COR-L47 (cell line): ENCODE measurements at regions not wholly inside any gene's neighbourhood (a gene's known extent, or its start where the extent isn't known, plus 50 kb on each side); places are given as distances from the start of the nearest gene placed in this dataset.

ENCODE experiments used
- DNase-seq: peaks from one replicate; lab custom pipeline; 2025; lab: John Stamatoyannopoulos, UW

DNA sequence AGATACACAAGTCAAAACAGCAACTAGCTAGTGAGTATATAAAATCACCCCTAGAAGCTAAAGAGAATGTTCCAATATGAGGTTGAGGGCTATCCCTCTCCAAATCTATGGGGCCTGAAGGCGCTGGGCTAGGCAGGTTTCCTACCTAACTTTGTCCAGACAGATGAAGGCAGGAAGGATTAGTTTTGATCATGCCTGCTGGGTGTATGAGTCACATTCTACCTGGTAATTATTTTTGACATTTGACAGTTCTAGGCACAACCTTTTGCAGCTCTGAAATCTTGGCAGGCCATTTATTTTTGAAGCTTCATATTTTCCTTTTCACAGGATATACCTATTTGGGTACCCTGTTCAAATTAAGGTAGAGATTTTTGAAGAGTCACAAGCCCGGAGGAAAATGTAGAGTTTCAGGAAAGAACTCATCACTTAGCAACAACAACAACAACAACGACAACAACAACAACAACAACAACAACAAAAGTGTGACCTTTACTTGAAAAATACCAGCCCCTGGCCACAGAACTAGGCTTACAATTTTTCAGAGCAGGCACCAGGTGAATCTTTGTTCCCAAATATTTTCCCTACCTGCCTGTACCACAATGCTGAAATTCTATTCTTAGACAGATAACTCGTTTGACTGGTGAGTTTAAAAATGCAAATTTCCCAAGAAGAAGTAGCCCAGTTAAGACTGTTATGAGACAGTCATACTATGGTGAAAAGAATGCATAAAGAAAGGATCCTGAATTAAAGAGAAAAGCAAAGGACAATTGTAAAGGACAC is 175.5 kb upstream of the TUT7 start:
- DNase-seq: no peak

- DNase-seq: no peak
Observed at GRCh38 chr9:86526021-86526420, 171.8 kb upstream of the TUT7 start.

- no peak for DNase-seq
Observed at GRCh38 chr9:86525182-86525581, 171.0 kb upstream of the TUT7 start.

- DNase-seq: no peak
Observed at GRCh38 chr9:86521977-86522376, 167.8 kb upstream of the TUT7 start.

DNA sequence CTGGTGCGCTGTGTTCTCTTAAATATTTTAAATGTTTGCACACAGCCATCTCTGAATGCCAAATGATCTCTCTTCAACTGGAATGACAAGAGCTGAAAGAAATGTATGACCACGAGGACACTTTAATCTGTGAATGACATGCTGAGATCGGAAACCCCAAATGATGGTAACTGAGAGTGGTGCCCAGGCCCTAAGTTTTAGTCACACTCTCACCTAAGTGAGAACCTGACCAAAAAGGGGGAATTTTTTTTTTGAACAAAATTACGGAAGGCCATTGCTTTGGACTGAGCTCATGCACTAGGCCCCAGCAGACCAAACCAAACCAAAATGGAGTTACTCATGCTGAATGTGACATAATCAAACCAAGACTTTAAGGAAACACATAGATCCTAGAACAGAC is 167.1 kb upstream of the TUT7 start:
- DNase-seq: no peak

DNA sequence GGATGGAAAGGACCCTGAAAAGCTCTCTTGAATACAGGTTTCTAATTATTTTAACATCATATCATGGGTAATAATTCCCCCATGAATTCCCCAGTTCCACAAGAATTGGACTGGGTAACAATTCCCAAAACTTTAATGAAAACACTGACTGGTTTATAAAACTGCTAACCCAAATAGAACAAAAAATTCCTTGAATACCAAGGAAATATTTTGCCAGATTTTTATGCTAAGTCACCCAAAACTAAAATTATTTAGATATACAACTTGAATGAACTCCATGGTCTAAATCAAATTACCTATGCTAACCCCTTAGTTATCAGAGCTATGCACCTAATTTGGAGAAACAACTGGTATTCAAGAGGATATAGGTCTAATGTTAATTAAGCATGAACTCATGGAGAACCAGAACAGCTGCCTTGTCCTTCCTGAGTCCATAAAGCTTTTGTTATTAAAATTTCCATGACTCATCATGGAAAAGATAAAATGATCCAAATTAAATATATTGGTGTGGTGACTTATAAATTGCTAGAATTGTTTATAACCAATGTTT is 164.9 kb upstream of the TUT7 start:
- no peak for DNase-seq

DNA sequence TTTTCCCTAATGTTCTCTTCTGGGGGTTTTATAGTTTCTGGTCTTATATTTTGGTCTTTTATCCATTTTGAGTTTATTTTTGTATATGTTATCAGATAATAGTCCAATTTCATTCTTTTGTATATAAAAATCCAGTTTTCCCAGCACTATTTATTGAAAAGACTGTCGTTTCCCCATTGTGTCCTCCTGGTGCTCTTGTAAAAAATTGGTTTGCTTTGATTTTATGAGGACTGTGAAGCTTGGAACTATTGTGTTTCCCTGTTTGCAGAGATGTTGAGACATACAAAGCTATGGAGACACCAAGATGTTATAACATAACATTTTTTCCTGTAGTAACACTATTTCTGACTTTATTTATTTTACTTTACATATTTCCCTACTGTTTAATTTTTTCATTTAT is 163.3 kb upstream of the TUT7 start:
- DNase-seq: no peak

GRCh38 chr9:86516564-86516963 is 162.4 kb upstream of the TUT7 start:
- no peak for DNase-seq

DNA sequence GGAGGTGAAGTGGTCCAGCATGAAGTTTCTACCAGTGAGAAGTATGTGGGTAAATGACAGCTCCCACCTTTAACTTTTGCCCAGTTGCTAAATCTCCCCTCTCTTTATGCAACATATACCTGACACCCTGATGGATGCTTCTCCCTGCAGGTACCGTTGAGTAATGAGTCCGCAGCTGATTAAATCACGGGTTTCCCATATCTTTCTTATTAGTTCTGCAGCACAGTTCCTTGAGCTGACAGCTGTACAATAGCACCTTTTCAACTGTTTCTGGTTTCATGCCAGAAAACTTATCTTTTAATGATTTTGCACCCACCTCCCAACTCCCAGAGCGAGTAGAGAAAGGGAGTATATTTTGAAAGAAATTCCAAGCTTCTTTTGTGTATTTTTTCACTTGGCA is 161.0 kb upstream of the TUT7 start:
- DNase-seq: no peak

DNA sequence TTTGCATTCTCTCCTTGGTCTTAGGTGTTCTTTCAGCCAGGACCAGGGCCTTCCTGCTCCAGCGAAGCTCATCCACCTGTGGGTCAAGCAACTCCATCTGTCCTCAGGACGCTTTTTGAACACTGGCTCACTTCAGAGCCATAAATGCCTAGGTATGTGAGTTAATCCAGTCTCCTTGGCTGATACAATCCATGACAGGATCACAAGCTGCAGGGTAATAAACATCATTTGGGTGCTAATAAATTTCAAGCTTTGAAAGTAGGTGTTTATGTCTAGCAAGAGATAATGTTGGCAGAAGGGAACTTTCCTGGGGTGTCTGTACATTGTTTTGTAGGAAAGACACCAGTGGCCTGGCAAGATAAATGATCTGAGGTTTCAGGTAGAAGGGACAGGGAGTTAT is 159.2 kb upstream of the TUT7 start:
- no peak for DNase-seq

GRCh38 chr9:86512929-86513328 is 158.7 kb upstream of the TUT7 start:
- no peak for DNase-seq

GRCh38 chr9:86511614-86512360 is 157.6 kb upstream of the TUT7 start:
- no peak for DNase-seq

DNA sequence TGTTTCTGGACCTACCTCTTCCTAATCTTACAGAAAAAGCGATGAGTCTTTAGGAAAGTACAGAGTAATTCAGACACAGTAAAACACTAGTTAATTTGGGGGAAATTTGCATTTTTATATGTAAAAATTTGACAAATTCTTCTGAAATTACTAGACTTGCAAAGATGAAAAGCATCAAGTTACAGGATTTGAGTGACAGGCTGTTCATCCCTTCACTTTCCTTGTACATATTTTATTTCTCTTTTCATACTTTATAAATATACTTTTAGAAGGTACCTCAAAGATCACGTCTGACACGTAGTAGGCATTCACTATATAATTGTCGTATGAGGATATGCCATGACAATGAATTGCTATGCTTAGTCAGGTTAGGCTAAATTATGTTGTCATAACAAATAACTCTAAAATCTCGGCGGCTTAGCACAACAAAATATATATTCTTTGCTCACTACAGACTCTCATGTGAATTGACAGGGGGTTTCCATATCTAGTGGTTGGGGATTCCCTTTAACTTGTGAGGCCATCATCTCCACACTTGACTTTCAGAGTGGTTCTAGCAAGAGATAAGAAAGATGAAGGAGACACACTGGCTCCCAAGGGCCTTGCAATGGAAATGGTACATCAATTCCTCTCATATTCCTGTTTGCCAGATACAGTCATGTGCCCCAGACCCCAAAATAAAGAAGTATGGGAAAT is 154.1 kb upstream of the TUT7 start:
- DNase-seq: no peak

GRCh38 chr9:86507212-86507630 is 153.0 kb upstream of the TUT7 start:
- DNase-seq: no peak

- no peak for DNase-seq
Observed at GRCh38 chr9:86503942-86504341, 149.7 kb upstream of the TUT7 start.

DNA sequence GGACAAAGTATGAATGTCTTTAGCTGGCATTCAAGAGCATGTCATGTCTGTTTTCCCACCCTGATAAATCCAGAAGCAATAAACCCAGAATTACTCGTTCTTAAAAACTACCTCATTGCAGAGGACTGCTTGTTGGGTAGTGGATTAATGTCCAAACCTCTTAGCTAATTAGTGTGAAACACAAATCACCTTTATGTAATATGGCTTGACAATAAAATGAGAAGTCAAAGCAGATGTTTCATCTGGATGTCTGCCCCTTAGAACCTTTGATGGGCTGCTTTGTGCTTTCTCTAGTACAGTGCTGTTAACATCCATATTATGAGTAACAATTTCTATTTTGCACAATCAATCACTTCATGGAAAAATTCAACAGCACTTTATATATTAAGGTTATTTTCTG is 149.1 kb upstream of the TUT7 start:
- no peak for DNase-seq

DNA sequence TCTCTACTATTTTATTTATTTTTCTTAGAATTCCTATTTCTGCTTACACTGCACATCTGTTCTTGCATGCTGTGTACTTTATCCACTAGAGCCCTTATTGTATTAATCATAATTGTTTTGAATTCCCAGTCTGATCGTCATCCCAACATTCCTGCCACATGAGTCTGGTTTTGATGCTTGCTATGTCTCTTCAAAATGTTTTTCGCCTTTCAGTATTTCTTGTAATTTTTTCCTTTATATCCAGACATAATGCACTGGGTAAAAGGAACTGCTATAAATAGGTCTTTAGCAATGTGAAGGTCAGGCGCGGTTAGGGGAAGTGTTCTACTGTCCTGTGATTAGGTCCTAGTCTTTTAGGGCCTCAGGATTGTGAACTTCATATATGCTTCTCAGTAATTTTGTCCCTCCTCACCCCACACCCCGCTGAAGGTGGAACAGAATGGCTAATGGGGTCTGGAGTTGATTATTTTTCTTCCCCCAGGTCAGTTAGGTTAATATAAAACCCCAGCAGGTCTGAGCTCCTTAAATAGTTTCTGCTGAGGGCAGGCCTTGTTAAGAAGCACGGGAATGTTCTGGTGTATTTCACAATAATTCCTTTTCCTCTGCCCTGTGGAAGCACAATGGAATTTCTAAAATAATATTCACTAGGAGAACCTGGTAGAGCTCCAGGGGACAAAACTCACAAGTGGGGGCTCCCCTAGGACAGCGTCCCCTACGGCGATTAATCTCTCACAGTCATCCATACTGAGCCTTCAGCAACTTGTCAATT is 146.6 kb upstream of the TUT7 start:
- DNase-seq: no peak

GRCh38 chr9:86500031-86500430 is 145.8 kb upstream of the TUT7 start:
- DNase-seq: no peak

GRCh38 chr9:86494644-86495111 is 140.5 kb upstream of the TUT7 start:
- DNase-seq: no peak

GRCh38 chr9:86491468-86492266 is 137.5 kb upstream of the TUT7 start:
- DNase-seq: no peak

DNA sequence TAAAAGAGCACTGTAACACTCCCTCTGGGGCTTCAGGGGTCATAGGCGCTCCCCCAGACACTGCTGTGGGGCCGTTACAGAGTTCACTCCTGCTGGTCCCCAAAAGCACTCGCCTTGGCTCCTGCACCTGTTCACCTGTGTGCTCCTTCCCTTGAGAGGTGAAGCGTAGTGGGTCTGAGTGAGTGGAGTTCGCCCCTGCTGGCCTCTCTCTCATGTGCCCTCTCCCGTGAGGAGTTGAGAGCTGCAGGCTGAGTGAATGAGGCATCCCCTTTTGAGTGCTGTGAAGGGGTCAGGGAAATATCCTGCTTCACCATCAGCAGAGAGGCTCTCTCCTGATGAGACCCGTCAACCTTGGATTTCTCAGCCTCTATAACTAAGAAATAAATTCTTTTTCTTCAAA is 134.6 kb upstream of the TUT7 start:
- DNase-seq: no peak
